OCI-LY7 (cell line): ENCODE measurements at regions not wholly inside any gene's neighbourhood (a gene's known extent, or its start where the extent isn't known, plus 50 kb on each side); places are given as distances from the start of the nearest gene placed in this dataset.
"Not testable (repeated sequence)": the region's sequence is repeated elsewhere in the genome, so short reads cannot be mapped to it uniquely, and the experiment has no call there.

Source experiments
- BruUV-seq: library from RNA; stranded (reverse); fragments of 400-500 nt; replicated peaks from 2 replicates; lab custom pipeline; 2021; lab: Mats Ljungman, UMichigan
- CTCF ChIA-PET: fragments of 300-600 bp; sonication (Branson Sonifier 250); formaldehyde crosslinking; loops from one replicate; lab custom pipeline; 2022; ENCODE audit warnings: antibody characterized with exemption; ENCODE audit not compliant: unreplicated experiment; lab: Charles Lee
- POLR2A ChIA-PET: fragments of 300-600 bp; sonication (Branson Sonifier 250); formaldehyde crosslinking; loops from one replicate; lab custom pipeline; 2022; ENCODE audit warnings: antibody characterized with exemption; lab: Charles Lee
- DNase-seq: peaks from one replicate; pipeline ENCODE4 v3.0.0-alpha.2; 2015; ENCODE audit warnings: low spot score
- H2AFZ ChIP-seq: fragments of 200-600 bp; sonication (generic), shearing (Covaris generic); 2 replicates; pipeline ENCODE4 v1.6.1; 2014; ENCODE audit warnings: mild to moderate bottlenecking, antibody characterized with exemption, low read length, moderate library complexity
- H3K27ac ChIP-seq: fragments of 200-600 bp; sonication (generic); 2 replicates; pipeline ENCODE4 v1.5.1; 2014; ENCODE audit warnings: mixed run types, low read depth, mild to moderate bottlenecking, moderate library complexity, low read length, inconsistent platforms; ENCODE audit not compliant: poor library complexity, severe bottlenecking
- H3K36me3 ChIP-seq: fragments of 200-600 bp; sonication (generic); 2 replicates; pipeline ENCODE4 v1.6.1; 2014; ENCODE audit warnings: mild to moderate bottlenecking, antibody characterized with exemption, low read length, moderate library complexity, mixed read lengths; ENCODE audit not compliant: insufficient read depth
- H3K4me1 ChIP-seq: fragments of 200-600 bp; sonication (generic); 2 replicates; pipeline ENCODE4 v1.5.1; 2014; ENCODE audit warnings: mild to moderate bottlenecking, low read length; ENCODE audit not compliant: insufficient read depth, poor library complexity, severe bottlenecking
- H3K4me2 ChIP-seq: fragments of 200-600 bp; sonication (generic); 2 replicates; pipeline ENCODE4 v1.6.1; 2014; ENCODE audit warnings: mild to moderate bottlenecking, low read length
- H3K4me3 ChIP-seq: fragments of 200-600 bp; sonication (generic); 2 replicates; pipeline ENCODE4 v1.5.1; 2014; ENCODE audit warnings: mild to moderate bottlenecking, low read depth, low read length; ENCODE audit not compliant: poor library complexity, severe bottlenecking
- H3K79me2 ChIP-seq: fragments of 200-600 bp; sonication (generic); 2 replicates; pipeline ENCODE4 v1.6.1; 2016; ENCODE audit warnings: low read depth, mild to moderate bottlenecking, low read length, moderate library complexity, mixed read lengths; ENCODE audit not compliant: insufficient read depth
- H3K9me2 ChIP-seq: fragments of 200-600 bp; sonication (generic); 2 replicates; pipeline ENCODE4 v1.6.1; 2016; ENCODE audit warnings: mild to moderate bottlenecking, low read length, mixed read lengths; ENCODE audit not compliant: insufficient read depth
- H3K9me3 ChIP-seq: fragments of 200-600 bp; sonication (generic); 2 replicates; pipeline ENCODE4 v1.6.1; 2014; ENCODE audit warnings: mild to moderate bottlenecking, mixed run types, low read length, mixed read lengths
- H4K20me1 ChIP-seq: fragments of 200-600 bp; sonication (generic); 2 replicates; pipeline ENCODE4 v1.6.1; 2014; ENCODE audit warnings: mild to moderate bottlenecking, antibody characterized with exemption, low read length, moderate library complexity, mixed read lengths; ENCODE audit not compliant: insufficient read depth
- CTCF ChIP-seq: fragments of 200-600 bp; sonication (generic); conservative IDR thresholded peaks from 2 replicates; pipeline ENCODE4 v1.5.1; 2014; ENCODE audit warnings: mild to moderate bottlenecking, antibody characterized with exemption, low read length, moderate library complexity, mixed read lengths
- EZH2phosphoT487 ChIP-seq: fragments of 200-600 bp; sonication (generic); IDR thresholded peaks from 2 replicates; pipeline ENCODE4 v1.6.1; 2018; ENCODE audit warnings: low read depth, borderline replicate concordance, mild to moderate bottlenecking, mixed run types, antibody characterized with exemption, low read length, moderate library complexity, mixed read lengths
- intact Hi-C: fragments of 100-400 bp; cut with micrococcal nuclease; formaldehyde crosslinking; loops from one replicate; pipeline ENCODE4 v1.10.0; 2022; ENCODE audit not compliant: unreplicated experiment

GRCh38 chr12:78284417-78284816 lies 453.7 kb downstream of the NAV3 start:
- H3K4me2 ChIP-seq, result no peak overlapping the region
- no peak for DNase-seq
- H3K36me3 ChIP-seq, result no peaks in the 10 kb centered on the region
- H3K27ac ChIP-seq, result no peak overlapping the region
- H4K20me1 ChIP-seq, result no peaks in the 10 kb centered on the region
- H2AFZ ChIP-seq, result no peak overlapping the region
- ChIA-PET POLR2A (no interaction called here), CTCF (interaction anchor here (0.5 kb wide), 1 partner anchor 1830 kb away, joined by 3 read pairs; no protein-coding TSS in a partner anchor)
- no peak overlapping the region for H3K4me3 ChIP-seq
- no peaks in the 10 kb centered on the region for H3K9me3 ChIP-seq
- no peaks in the 10 kb centered on the region for H3K9me2 ChIP-seq
- H3K79me2 ChIP-seq, result no peaks in the 10 kb centered on the region
- TF ChIP-seq EZH2phosphoT487, result no peak
- peaks cover 4% of the 10 kb centered on the region for H3K4me1 ChIP-seq
- BruUV-seq, result no TSS peak
- intact Hi-C loops, result no loop called here

- ChIA-PET POLR2A (interaction anchor here (0.6 to 0.7 kb wide), 2 partner anchors 16 to 576 kb away, joined by 3 to 5 read pairs; no protein-coding TSS in a partner anchor), CTCF (no interaction called here)
- no peaks in the 10 kb centered on the region for H3K9me2 ChIP-seq
- intact Hi-C loops, result no loop called here
- H3K36me3 ChIP-seq, result no peaks in the 10 kb centered on the region
- no peak overlapping the region for H3K4me2 ChIP-seq
- no peaks in the 10 kb centered on the region for H4K20me1 ChIP-seq
- no peaks in the 10 kb centered on the region for H3K79me2 ChIP-seq
- TF ChIP-seq EZH2phosphoT487 (no peak), CTCF (no peak)
- H2AFZ ChIP-seq, result no peak overlapping the region
- DNase-seq, result no peak
- BruUV-seq, result no TSS peak
- no peaks in the 10 kb centered on the region for H3K9me3 ChIP-seq
- no peak overlapping the region for H3K27ac ChIP-seq
- no peaks in the 10 kb centered on the region for H3K4me1 ChIP-seq
- no peak overlapping the region for H3K4me3 ChIP-seq
These were observed 460.1 kb downstream of the NAV3 start for GRCh38 chr12:78290606-78291345.

- ChIA-PET CTCF (no interaction called here), POLR2A (interaction anchor here (0.6 kb wide), 1 partner anchor 64 kb away, joined by 5 read pairs; no protein-coding TSS in a partner anchor)
- Histone ChIP-seq H3K9me2 (no peaks in the 10 kb centered on the region), H4K20me1 (no peaks in the 10 kb centered on the region), H3K4me1 (no peaks in the 10 kb centered on the region), H3K4me2 (no peak overlapping the region), H3K27ac (no peak overlapping the region), H2AFZ (no peak overlapping the region), H3K9me3 (no peaks in the 10 kb centered on the region), H3K4me3 (no peak overlapping the region), H3K79me2 (no peaks in the 10 kb centered on the region), H3K36me3 (no peaks in the 10 kb centered on the region)
- TF ChIP-seq EZH2phosphoT487 (no peak), CTCF (no peak)
- no peak for DNase-seq
- intact Hi-C loops, result no loop called here
- no TSS peak for BruUV-seq
These were observed 462.5 kb downstream of the NAV3 start for GRCh38 chr12:78293059-78293686.

- H3K9me3 ChIP-seq, H3K4me3 ChIP-seq, H2AFZ ChIP-seq, H4K20me1 ChIP-seq, intact Hi-C loops, CTCF ChIA-PET, DNase-seq, H3K27ac ChIP-seq, BruUV-seq, H3K4me2 ChIP-seq, H3K9me2 ChIP-seq, H3K36me3 ChIP-seq, H3K4me1 ChIP-seq, H3K79me2 ChIP-seq: not testable (repeated sequence)
- POLR2A ChIA-PET, result interaction anchor here (0.6 to 1.8 kb wide), 2 partner anchors 10 to 484 kb away, joined by 3 to 6 read pairs; no protein-coding TSS in a partner anchor
These were observed 470.6 kb downstream of the NAV3 start for GRCh38 chr12:78301282-78301681.
